D341Med (cell line): ENCODE measurements at regions not wholly inside any gene's neighbourhood (a gene's known extent, or its start where the extent isn't known, plus 50 kb on each side); places are given as distances from the start of the nearest gene placed in this dataset.
"Not testable (repeated sequence)": the region's sequence is repeated elsewhere in the genome, so short reads cannot be mapped to it uniquely, and the experiment has no call there.

Source experiments
- DNase-seq: peaks from one replicate; pipeline ENCODE4 v3.0.0; 2012; ENCODE audit warnings: low spot score

DNA sequence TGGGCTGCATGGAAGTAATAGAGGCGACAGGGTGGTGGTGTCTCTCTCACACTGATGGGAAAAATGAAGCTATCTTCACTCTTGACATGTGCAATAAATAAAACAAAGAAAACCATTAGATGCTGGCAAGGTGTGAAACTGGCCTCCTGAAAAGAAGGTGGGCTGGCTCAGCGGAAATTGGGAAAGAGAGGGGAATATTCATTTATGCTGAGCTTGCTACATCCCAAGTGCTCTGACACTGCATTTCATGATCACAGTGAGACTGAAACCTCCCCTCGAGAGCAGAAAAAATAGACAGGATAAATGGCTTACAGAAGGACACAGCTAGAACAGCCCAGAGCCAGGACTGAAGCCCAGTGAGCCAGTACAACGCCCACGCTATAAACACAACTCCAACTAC is 112.1 kb upstream of the SMLR1 start:
- no peak for DNase-seq

DNA sequence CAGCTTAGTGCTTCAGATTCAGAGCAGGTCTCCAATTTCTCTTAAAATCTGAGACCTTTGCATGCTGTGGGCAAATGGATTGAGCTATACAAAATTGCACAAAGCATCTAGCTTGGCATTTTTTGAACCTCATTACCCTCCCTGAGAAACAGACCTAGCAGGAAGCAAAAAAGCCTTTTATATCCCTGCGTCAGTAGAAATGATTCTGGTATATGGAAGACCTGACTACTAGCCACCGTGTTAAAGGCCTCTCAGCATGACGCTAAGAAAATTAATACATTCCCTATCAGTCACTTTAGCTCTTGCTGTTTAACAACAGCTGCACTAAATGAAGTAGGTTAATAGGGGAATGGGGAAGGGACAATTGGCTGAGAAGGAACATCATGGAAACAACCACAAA is 110.7 kb upstream of the SMLR1 start:
- no peak for DNase-seq

DNA sequence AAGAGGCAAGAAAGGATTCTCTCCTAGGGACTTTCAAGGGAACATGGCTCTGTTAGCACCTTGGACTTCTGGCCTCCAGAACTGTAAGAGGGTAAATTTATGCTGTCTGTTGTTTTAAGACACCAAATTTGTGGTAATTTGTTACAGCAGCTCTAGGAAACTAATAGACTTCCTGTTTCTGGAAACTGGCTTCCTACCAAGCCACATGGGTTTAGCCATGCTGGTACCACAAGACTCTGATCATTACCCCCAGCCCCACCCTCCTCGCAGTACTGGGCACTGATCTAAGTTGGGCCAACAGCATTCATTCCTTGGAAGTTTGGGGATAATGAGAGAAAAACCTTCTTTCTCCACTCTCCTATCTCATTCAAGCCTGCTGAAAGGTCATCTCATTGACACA is 109.5 kb upstream of the SMLR1 start:
- no peak for DNase-seq

DNA sequence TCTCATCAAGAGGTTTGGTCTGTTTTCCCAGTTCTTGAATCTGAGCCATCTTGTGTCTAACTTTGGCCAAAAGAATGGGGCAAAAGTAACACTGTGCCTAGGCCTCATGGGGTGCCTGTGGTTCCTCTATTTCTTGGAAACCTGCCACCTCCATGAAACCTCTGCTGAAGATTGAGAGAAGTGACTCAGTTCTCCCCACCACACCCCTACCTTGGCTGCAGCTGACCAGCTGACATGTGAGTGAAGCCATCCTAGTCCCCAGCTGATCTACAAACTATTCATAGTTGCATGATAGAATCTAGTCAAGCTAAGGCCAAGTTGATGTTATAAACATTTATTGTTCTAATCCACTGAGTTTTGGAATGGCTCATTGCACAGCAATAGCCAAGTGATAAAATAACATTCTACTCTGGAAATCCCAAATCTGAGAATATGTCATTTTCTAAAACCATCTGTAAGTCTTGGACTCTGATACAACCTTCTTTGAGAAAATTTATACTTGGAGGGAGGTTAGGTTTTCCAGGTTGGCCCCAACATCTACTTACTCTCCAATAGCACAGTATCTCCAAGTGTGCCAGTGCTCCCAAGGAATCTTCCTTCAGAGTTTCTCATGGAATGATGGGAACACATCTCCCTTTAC is 107.0 kb upstream of the SMLR1 start:
- no peak for DNase-seq

DNA sequence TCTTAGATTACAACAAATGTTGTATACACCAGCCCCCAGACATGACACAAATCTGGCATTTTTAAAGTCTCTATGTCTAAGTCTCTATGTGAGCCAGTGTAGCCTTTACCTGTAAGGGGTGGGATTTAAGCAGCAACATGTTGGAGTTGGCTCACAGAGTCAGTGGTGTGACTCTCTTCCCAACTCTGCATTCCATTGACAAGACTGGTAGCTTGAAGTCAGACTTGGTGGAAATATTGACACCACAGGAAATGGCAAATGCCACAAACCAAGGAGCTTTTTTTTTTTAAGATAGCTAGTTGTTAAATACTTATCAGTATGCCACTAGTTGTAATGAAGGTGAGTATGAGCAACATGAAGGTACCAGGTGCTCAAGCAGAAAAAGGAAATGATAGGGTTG is 103.1 kb upstream of the SMLR1 start:
- DNase-seq, result no peak

DNA sequence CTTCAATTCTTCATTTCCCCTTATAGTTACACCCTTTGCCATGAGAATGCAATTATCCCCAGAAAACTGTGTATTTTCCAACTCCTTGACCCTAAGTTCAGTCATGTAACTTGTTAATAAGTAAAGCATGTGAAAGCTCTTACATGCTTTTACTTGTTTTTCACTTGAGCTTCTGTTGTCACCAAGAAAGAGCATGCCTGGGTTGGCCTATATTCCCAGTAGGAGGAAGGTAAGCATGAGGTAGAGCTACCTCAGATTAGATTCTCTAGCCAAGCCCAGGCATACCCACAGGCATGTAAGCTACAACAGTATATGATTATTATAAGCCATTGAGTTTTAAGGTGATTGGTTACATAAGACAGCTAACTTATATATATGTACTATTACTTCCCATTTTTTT is 101.7 kb upstream of the SMLR1 start:
- no peak for DNase-seq

DNA sequence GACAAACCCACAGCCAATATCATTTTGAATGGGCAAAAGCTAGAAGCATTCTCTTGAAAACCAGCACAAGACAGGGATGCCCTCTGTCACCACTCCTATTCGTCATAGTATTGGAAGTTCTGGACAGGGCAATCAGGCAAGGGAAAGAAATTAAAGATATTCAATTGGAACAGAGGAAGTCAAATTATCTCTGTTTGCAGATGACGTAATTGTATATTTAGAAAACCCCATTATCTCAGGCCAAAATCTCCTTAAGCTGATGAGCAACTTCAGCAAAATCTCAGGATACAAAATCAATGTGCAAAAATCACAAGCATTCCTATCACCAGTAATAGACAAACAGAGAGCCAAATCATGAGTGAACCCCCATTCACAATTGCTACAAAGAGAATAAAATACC is 99.1 kb upstream of the SMLR1 start:
- not testable (repeated sequence) for DNase-seq

DNA sequence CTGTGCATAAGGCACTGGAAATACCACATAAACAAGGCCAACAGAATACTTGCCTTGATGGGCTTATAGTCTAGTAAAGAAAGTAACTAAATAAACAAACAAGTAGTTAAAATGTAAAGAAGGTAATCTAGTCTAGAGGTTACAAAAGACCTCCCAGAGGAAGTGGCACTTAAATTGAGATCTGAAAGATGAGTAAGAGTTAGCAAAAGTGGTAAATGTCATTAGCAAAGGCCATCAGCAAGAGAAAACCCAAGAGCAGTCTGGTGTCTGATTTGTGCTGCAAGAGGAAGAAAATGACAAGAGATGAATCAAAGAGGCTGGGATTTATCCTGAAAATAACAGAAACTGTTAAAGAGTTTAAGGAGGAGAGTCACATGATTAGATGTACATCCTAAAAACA is 96.6 kb upstream of the SMLR1 start:
- no peak for DNase-seq

DNA sequence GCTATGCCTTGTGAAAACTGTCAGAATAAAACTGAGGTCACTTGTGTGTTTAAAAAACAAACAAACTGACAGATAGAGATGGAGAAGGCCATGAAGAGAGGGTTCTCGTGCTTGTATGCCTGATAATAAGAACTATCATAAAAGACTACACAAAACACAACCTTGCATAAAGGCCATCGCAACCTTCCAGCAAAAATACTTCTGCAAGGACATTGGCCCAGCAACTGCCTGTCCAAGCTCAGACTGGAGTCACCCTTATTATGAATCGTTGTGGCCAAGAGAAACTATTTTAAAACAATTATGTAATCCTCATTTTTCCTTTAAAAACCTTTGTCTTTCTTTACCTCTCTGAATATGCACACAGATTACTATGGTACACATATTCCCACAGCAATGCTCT is 93.0 kb upstream of the SMLR1 start:
- no peak for DNase-seq

DNA sequence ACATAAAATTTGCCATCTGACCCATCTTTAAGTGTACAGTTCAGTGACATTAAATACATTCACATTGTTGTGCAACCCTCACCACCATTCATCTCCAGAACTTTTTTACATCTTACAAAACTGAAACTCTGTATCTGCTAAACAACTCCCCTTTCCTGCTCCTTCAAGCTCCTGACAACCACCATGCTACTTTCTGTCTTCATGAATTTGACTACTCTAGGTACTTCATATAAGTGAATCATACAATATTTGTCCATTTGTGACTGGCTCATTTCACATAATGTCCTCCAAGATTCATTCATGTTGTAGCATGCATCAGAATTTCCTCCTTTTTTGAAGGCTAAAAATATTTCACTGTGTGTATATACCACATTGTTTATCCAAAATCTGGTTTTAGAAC is 86.9 kb upstream of the SMLR1 start:
- no peak for DNase-seq

DNA sequence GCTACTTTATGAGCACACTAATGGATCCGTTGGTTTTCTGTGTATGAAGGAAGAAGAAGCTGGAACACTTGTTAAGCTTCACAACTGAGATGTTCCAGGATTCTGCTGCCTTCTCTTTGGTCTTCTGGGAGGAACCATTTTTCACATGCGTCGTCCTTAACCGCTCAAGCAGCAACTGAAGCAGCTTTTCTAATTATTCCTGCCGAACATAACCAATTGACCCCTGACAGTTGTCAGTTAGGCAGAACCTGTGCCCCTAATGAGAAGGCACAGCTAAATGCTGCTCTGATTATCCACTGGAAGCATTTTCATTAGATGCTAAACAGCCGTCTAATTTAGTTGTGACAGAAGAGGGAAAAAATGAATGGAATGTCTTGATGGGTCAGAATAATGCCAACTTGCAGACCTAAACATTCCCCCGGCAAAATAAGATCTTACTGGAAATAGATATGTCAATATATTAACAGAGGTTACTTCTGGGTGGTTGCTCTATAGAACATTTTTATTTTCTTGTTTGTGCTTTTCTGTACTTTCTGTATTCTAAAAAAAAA is 85.0 kb upstream of the SMLR1 start:
- no peak for DNase-seq

DNA sequence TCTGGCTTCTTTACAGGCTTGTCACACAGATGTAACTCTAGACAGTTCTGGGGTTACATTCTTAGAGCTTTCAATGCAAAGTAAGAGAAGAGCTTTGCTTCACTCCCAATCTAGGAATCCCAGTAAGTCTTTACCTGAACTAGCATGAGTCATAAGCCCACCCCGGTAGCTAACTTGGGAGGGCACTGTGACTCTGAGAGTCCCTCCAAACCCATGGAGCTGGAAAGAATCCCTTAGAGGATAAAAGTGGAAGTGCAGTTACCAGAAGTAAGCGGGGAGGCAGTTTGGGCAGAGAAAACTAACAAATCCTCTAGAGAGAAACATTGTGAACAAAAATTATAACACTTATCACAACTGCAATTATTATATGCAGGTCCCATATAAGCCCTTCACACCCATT is 84.0 kb upstream of the SMLR1 start:
- DNase-seq, result no peak

DNA sequence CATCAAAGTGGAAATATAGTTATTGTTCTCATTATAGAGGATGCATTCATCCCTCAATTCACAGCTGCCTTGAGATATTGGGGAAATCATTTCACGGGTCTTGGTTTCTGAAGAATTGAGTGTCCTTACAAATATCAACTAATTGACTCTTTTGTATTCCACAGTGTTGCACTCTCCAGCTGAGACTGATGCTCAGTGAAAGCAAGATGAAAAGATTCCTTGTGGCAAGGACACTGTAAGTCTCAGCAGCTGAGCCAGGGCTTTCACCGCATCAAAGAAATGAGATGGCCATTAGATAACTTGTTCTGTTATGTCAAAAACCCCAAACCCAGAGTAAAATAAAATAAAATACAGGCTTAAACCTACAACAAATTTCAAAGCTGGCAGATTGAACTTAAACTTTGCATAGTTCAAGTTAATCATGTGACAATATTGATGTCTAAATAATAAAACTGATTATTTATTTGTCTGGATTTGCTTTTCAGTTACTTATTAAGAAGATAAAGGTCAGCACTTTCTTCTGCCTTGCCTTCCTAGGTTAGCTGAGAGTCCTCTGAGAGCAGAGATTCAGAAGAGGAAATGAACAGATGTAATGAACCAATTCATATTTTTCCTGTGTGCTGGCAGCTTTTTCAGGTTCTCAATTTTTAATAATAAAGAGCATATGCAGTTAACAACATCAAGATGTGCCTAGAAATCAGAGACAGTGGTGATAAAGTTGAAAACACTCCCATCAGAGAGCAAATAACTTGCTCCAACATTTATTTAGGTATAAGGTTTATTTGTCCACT is 82.4 kb upstream of the SMLR1 start:
- DNase-seq, result no peak

DNA sequence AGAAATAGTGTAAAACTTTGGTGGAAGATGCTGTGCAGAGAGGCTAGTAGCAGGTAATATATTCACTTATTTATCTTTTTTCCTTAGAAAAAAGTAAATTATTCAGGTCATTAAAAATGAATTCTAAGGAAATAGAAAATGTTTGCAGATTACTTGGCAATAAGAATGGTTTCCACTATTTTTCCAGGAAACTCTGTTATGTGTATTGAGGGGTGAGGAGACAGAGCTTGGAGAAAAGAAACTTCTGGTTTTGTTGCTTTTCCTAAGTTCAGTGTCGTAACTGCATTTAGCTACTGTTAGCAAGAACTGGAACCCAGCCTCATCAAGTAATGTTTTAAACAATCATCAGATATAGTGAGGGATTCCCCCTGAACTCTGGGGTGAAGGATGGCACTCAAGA is 79.2 kb upstream of the SMLR1 start:
- DNase-seq, result no peak

DNA sequence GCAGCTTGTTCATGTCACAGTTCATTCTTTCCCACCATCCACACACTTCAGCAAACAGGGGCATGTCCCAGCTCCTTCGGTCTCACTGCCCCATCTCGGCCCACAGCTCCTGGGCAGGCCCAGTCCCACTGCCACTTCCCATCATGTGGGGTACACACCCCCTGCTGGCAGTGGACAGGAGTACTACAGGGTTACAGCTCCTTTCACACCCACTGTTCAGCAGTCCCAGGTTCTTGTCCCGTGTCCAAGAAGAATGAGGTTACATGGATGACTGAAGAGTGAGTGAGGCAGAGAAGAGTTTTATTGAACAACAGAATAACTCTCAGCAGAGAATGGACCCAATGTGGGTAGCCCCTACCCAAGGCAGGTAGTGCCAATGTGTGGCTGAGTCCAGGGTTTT is 77.8 kb upstream of the SMLR1 start:
- DNase-seq, result no peak

DNA sequence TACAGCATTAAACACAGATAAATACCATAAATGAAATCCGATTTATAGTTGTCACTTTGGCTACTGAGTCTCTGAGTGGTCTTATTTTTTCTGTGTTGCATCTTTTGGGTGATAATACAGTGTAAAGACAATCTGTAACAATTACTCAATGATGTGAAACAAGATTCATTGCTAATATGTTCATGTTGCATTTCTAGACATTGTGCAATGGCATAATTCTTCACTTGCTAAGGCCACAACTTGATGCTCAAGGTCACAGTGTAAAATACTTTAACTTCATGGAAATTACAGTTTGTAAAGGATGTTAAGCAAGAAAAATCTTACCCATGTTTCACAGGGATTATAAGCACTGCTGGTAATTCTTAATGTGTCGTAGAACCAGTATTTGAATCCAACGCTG is 74.9 kb upstream of the SMLR1 start:
- no peak for DNase-seq

DNA sequence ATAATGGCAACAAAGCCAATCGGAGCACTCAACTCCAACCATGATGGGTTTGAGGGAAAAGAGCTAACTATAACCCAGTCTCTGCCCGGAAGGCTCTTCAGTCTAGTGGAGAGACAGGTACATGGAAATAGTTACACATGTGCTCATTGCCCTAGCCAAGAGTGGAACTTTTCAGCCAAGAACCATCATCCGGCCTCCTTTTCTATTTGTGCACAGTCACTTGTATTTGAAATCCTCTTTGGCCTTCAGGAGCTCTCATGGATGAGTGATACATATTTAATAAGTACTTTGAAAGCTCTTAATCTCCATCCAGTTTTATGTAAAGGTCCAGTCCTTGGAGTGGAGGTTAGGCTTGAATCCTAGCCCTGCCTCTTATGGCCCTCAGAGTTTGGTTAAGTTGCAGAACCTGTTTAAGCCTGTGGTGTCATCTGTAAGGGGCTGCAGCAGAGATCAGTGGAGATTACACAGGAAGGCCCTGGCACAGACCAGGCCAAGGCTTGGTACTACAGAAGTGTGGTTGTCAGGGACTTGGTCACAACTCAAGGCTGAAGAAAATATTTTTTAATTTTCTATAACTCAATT is 72.3 kb upstream of the SMLR1 start:
- DNase-seq, result no peak

DNA sequence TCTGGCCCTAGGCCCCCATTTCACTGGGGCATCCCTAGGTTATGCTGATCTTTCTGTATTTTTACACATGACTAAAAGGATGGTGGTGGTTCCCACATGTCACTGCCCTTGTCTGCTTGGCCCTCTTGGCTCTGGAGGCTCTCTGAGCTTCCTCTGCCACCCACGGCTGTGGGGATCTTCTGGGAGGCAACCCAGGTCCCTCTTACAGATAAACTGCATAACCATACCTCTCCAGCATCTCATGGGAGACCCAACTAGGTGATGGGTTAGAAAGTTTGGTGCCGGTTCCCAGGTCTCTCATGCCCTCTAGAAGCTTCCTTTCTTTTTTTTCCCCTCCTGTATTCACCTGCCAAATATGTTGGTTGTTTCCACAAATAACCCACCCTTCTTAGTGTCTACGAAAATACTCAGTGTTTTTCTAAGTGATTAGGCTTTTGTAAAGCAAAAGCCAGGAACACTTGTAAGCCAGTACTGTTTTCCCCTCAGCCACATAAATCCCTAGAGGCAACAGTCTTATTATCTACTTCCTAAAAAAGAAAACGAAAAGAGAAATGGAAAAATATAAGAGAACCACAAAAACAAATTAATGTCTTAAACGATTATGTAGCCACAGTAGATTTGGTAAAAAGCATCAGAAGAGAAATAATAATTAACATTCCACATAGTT is 71.7 kb upstream of the SMLR1 start:
- no peak for DNase-seq

DNA sequence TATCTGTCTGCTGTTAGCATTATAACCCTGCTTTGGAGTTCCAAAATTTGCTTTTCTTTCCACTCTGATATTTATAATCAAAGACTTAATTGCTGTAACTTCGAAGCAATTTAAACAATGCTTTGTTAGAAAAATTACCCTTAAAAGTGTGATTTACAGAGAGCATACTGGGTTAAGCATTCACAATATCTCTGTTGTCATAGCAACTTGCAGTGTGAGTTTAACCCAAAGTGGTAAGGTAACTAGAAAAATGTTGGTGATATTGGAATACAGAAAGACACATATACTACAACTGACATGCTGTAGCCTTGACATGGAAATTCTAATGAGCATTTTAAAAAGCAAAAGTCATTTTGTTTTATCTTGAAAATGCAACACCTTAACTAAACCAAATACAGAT is 70.4 kb upstream of the SMLR1 start:
- no peak for DNase-seq

DNA sequence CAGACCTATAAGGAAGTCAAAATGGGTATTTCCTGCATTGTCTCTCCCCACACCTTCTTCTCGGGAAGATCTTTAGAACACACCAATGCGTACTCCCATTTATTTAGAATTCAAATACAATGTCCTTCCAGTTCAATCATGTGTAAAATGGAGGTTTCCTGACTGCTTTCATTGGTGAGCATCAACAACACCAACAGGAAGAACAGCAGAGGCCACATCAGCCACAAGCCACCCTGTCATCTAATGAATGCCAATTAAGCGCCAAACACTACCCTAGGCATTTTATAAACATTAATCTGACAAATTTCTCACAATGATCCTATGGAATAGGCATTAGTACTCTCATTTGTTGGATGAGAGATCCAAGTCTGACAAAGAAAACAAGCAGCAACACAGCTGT is 68.4 kb upstream of the SMLR1 start:
- DNase-seq, result no peak

DNA sequence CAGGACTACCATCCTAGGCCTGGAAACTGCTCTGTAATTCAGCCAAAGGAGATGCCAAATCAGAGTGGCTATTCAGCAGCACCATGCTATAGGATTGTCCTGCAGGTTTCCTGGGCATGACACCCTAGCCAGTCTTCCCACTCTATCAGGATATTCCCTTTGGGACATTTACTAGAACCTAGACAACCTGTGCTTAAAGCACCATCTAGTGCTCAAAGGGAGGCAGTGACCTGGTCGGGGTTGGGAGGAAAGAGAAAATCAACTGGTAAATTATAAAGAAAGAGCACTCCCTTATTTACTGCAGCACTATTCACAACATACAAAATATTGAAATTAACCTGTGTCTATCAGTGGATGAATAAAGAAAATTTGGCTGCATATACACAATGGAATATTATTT is 67.2 kb upstream of the SMLR1 start:
- peak; percentile 71 for DNase-seq

DNA sequence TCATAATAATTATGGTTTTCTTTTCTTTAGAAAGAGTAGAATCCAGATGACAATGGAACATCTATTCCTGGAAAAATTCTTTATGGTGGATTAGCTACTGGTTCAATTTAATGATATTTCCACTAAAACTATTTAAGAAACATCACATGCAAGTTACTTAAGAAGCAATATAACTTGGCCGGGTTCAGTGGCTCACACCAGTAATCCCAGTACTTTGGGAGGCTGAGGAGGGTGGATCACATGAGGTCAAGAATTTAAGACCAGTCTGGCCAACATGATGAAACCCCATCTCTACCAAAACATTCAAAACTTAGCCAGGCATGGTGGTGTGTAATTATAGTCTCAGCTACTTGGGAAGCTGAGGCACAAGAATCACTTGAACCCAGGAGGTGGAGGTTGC is 65.9 kb upstream of the SMLR1 start:
- DNase-seq, result no peak

DNA sequence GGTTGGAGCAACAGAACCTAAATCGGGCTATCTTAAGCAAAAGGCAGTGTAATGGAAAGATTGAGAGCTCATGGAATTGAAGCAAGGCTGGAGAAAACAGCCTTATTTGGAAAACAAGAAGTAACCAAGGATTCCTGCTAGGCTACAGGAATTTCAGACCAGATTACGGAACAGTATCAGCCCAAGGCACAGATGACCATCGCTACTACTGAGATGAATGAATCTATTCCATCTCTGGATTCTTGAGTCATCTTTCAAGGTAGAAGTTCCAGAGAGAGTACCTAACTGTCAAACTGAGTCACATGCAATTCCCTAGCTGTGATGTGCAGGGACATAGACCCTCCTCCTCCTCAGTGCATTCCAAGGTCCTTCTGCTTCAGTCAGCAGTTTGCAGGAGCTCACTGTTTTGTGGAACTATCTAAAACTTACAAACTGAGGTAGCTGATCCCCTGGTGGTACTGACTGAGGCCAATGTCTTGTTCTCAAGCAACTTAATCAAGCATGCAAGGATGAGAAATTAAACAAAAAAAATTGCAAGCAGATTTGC is 62.0 kb upstream of the SMLR1 start:
- no peak for DNase-seq
